ENCODE measurements at regions not wholly inside any gene's neighbourhood (a gene's known extent, or its start where the extent isn't known, plus 50 kb on each side); places are given as distances from the start of the nearest gene placed in this dataset.

GRCh38 chr13:40217675-40218074, 448.8 kb downstream of the FOXO1 start:
- no peak overlapping the region for H3K4me3 ChIP-seq (ENCODE audit: low read depth, low read length)

DNA sequence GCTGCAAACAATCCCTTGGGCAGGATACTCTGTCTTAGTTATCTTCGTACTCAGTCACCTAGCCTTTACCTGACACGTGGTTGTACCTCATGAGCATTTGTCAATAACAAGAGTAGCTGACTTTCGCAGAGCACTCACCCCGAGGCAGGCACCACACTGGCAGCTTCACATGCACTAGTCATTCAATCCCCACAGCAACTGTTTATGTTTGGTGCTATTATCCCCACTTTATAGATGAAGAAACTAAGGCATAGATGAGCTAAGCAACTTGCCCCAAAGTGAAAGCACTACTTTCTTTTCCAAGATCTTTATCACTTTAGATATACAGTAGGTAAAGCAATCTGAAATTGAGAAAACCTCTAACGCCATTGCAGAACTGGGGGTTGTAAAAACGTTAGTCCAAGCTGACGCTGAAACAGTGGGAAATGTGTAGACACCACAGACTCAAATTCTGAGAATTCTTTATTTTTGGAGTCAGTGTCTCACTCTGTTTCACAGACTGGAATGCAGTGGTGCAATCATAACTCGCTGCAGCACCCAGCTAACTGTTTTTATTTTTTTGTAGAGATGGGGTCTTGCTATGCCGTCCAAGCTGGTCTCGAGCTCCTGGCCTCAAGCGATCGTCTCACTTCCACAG, 446.0 kb downstream of the FOXO1 start:
- TF ChIP-seq, protein P1, sequence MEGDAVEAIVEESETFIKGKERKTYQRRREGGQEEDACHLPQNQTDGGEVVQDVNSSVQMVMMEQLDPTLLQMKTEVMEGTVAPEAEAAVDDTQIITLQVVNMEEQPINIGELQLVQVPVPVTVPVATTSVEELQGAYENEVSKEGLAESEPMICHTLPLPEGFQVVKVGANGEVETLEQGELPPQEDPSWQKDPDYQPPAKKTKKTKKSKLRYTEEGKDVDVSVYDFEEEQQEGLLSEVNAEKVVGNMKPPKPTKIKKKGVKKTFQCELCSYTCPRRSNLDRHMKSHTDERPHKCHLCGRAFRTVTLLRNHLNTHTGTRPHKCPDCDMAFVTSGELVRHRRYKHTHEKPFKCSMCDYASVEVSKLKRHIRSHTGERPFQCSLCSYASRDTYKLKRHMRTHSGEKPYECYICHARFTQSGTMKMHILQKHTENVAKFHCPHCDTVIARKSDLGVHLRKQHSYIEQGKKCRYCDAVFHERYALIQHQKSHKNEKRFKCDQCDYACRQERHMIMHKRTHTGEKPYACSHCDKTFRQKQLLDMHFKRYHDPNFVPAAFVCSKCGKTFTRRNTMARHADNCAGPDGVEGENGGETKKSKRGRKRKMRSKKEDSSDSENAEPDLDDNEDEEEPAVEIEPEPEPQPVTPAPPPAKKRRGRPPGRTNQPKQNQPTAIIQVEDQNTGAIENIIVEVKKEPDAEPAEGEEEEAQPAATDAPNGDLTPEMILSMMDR (conservative IDR thresholded peaks at IDR 0.05; ENCODE audit: low read depth, low read length) = no peak
- no peak overlapping the region for H3K4me3 ChIP-seq (ENCODE audit: low read depth, low read length)
- peak; percentile 96 for DNase-seq (ENCODE audit: low read depth)

More at GRCh38 chr13:40217675-40218074, 448.8 kb downstream of the FOXO1 start:
- TF ChIP-seq, protein P1 (conservative IDR thresholded peaks at IDR 0.05; ENCODE audit: low read depth, low read length) = no peak
- no peak for DNase-seq (ENCODE audit: low read depth)

DNA sequence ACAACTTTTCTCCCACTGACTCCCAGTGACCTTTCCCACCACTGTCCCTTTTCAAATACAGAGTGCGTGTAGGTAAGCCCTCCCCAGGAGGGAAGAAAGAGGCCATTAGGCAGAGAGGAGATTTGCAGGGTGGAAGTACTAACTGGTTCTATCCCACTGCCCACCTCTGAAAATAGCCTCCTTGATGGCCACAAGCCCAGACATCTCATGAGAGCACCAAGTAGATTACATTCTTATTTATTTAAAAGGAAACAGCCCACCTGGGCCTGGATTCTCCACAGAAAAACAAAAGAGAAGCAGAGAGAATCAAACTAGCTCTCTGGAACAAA, 445.3 kb downstream of the FOXO1 start:
- H3K4me3 ChIP-seq (ENCODE audit: low read depth, low read length) = no peak overlapping the region
- no peak for DNase-seq (ENCODE audit: low read depth)
- TF ChIP-seq, protein P1 (conservative IDR thresholded peaks at IDR 0.05; ENCODE audit: low read depth, low read length) = no peak

GRCh38 chr13:40221460-40222201, 444.8 kb downstream of the FOXO1 start:
- TF ChIP-seq, protein P1 (conservative IDR thresholded peaks at IDR 0.05; ENCODE audit: low read depth, low read length) = no peak
- peak; percentile 99 for DNase-seq (ENCODE audit: low read depth)
- H3K4me3 ChIP-seq (ENCODE audit: low read depth, low read length) = no peak overlapping the region

DNA sequence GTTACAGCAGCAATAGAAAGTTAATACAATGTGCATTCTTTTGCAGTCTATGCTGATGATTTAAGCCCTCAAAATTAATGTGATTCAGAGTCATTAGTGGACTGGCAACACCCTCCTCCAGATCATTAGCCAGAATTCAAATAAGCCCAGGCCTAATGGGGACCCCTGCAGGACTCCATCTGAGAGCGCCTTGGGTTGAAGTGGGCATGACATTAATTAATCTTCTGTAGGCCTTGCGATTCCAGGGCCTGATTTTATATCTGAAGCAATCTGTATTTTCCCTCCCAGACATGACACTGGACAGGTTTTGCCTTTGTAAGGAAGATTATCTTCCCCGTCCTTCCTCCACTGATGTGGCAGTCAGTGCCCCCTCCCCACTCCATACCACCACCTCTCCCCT, 442.9 kb downstream of the FOXO1 start:
- TF ChIP-seq, protein P1 (conservative IDR thresholded peaks at IDR 0.05; ENCODE audit: low read depth, low read length) = no peak
- no peak overlapping the region for H3K4me3 ChIP-seq (ENCODE audit: low read depth, low read length)
- no peak for DNase-seq (ENCODE audit: low read depth)

DNA sequence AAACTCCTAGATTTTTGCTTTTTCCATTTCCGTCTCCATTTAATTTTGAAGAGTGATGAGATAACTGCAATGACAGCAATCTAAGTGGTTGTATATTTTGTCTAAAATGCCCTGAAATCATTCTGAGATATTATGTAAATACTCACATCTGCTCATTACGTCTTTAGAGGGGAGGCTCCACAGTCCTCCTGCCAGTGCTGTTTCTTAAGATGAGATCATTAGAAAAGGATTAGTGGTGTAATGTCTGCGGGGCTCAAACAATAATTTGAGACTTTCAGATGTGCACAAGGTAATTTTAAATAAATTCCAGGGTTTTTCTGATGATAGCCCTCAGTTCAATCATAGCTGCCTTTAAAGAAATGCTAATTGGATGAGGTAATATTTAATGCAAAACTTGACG, 437.9 kb downstream of the FOXO1 start:
- no peak overlapping the region for H3K4me3 ChIP-seq (ENCODE audit: low read depth, low read length)
- TF ChIP-seq, protein P1 (conservative IDR thresholded peaks at IDR 0.05; ENCODE audit: low read depth, low read length) = no peak
- DNase-seq (ENCODE audit: low read depth) = no peak

DNA sequence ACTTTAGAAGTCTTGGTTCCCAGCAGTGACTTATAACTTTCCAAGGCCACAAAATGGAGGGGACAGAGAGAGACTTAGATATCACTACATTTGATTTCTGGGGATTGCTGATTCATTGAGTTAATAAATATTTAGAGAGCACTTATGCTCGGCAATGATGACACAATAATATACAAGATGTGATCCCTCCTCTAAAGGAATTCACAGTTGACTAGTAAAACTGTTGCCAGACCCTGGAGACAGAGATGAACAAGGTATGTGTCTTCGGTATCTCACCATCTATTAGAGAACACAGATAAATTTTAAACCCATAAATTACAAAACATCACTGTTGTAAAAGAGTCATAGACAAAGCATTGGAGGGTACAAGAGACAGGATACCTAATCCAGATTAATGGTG, 437.5 kb downstream of the FOXO1 start:
- no peak overlapping the region for H3K4me3 ChIP-seq (ENCODE audit: low read depth, low read length)
- no peak for DNase-seq (ENCODE audit: low read depth)
- TF ChIP-seq, protein P1 (conservative IDR thresholded peaks at IDR 0.05; ENCODE audit: low read depth, low read length) = no peak

All from choroid plexus epithelial cell (primary cell).